HPDE6-E6E7 (cell line): ENCODE measurements at regions not wholly inside any gene's neighbourhood (a gene's known extent, or its start where the extent isn't known, plus 50 kb on each side); places are given as distances from the start of the nearest gene placed in this dataset.

ENCODE experiments used
- DNase-seq: peaks from one replicate; pipeline ENCODE4 v3.0.0; 2011; ENCODE audit warnings: missing footprints; ENCODE audit errors: extremely low spot score

GRCh38 chr5:34531751-34532360 is 124.3 kb upstream of the RAI14 start:
- no peak for DNase-seq

- DNase-seq: no peak
Observed at GRCh38 chr5:34533582-34534522, 122.3 kb upstream of the RAI14 start.

- no peak for DNase-seq
Observed at GRCh38 chr5:34534523-34535103, 121.5 kb upstream of the RAI14 start.

GRCh38 chr5:34535433-34535832 is 120.7 kb upstream of the RAI14 start:
- DNase-seq: no peak

- DNase-seq: no peak
Observed at GRCh38 chr5:34535944-34536623, 120.0 kb upstream of the RAI14 start.

GRCh38 chr5:34536699-34537098 is 119.4 kb upstream of the RAI14 start:
- no peak for DNase-seq

DNA sequence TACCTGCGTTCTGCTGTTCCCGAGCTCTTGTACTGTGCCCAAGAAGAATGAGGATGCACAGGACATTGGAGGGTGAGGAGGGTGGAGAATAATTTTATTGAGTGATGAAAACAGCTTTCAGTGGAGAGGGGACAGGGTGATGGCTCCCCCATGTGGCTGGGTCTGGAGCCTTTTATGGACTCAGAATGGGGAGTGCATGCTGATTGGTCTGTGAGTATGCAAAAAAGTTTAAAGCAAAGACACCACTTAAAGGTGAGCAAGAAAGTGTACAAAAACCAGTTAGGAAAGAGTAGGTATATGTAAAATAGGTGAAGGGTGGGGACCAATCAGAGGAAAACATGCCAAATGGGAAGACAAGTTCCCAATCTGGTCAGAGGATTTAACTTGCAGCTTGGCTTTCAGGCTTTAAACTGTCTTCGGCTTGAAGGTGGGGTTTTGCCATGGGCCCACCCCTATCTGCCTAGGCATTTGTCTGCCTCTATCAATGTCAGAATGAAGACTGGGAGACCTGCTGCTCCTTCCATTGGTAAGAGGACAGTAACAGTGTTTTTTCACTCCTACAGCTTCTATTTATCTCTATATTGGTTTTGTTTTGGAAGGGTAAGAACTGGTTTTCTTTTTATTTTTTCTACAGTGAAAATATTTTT is 118.0 kb upstream of the RAI14 start:
- no peak for DNase-seq

- no peak for DNase-seq
Observed at GRCh38 chr5:34539183-34539582, 116.9 kb upstream of the RAI14 start.

- DNase-seq: no peak
Observed at GRCh38 chr5:34541067-34541466, 115.1 kb upstream of the RAI14 start.

DNA sequence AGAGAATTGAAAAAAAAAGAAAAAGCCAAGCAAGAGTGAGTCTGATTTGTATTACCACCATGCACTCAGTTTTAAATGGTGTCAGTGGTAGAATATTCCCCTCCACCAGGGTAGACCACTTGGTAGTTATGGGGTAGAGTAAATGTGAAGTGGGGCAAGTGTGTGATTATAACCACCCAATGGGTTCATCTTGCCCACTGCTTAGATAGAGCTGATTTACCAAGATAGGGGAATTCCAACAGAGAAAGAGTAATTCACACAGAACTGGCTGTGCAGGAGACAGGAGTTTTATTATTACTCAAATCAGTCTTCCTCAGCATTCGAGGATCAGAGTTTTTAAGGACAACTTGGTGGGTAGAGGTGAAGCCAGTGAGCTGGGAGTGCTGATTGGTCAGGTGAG is 113.3 kb upstream of the RAI14 start:
- no peak for DNase-seq

DNA sequence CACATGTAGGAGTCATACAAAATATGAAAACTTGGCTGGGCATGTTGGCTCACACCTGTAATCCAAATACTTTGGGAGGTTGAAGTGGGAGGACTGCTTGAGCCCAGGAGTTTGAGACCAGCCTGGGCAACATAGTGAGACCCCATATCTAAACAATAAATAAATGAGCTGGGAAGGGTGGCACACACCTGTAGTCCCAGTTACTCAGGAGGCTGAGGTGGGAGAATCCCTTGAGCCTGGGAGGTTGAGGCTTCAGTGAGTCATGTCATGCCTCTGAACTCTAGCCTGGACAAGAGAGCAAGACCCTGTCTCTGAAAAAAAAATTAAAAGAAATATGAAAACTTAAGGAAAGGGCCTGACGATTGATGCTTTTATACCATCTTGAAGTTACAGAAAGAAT is 112.4 kb upstream of the RAI14 start:
- no peak for DNase-seq

- no peak for DNase-seq
Observed at GRCh38 chr5:34544403-34544802, 111.7 kb upstream of the RAI14 start.

DNA sequence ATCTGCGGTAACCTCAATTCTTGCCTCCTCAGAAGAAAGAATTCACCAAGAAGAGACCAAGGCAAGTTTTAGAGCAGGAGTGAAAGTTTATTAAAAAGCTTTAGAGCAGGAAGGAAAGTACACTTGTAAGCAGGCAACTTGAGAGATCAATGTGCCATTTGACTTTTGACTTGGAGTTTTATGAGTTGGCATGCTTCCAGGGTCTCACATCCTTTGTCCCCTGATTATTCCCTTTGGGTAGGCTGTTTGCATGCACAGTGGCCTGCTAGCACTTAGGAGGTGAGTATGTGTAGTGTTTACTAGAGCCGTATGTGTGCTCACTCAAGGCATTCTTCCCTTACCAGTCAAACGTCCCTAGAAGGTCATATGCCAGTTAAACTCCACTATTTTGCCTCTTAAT is 111.0 kb upstream of the RAI14 start:
- no peak for DNase-seq

DNA sequence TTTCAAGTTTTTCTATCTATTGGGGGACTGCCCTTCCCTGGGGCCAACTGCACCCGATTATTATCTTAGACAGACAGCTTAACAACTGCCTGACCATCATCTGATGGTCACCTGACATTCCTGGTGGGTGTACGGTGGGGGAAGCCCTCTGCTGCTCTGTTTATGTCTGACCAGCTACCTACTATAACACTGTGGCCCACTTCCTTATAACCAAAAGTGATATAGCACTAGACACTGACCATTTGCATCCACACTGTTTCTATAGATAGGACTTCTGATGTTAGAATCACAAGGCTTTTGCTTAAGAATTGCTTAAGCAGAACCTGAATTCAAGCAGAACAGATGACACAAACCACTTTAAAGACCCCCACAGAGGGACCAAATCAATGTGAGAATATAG is 110.5 kb upstream of the RAI14 start:
- no peak for DNase-seq

DNA sequence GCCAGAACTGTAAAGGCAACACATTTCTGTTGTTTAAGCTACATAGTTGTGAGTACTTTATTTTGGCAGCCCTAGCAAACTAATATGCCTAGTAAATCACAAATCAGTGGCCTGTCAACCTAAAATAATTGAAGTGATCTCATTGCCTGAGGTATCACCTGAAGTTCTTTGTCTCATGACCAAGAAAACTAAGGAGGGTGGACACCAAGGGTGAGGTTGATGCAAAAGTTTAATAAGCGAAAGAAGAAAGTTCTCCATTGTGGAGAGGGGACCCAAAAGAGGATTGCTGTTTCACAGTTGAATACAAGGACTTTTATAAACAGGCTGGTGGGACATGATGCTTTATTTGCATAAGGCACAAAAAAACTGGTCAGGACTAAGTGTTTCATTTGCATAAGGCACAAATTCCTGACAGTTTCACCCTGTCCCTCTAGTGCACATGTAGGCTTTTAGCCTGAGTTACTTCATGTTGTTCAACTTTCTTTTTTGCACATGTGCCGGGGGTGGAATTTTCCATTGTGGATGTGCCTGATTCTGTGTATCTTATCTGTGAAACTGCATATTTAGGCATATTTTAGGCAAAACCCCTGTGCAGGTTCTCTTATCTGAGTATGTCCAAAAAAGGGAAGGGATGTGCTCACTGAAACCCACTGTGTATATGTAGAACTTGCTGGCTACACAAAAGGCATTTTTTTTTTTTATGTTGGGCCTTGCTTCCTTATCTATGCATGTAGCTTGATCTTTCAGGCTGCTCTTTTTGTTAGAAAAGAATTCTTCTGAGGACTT is 108.6 kb upstream of the RAI14 start:
- DNase-seq: no peak

DNA sequence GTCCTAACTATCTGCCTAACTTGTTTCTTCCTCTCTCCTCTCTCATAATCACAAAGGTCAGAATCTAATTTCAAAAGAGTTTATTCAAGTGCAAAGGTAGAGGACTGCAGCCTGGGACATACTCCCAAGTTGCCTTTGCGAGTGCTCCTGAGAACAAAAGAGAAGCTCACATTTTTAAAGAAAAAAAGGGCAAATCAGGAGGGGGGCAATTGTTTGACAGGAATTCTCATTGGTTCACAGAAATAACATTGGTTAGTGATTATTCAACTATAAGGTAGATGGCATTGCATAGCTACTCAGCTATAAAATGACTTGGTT is 108.1 kb upstream of the RAI14 start:
- DNase-seq: no peak

DNA sequence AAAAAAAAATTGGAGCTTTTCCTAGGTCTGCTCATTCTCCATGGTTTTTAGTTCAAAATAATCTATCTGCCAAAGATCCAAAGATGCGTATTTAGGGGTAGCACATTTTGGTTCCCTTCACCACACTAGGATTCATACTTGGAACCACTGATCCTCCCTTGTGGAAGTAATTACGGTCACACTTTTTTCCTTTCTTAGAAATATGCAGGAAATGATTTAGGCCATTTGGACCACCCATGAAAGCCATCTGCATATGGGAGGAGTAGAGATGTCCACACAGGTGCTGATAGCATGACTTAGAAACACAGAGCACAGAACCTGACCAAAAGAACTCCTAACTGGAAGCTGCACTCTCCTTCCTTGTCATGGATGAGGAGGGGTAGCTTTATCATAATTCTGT is 105.9 kb upstream of the RAI14 start:
- DNase-seq: no peak

GRCh38 chr5:34550964-34551363 is 105.2 kb upstream of the RAI14 start:
- no peak for DNase-seq

GRCh38 chr5:34551911-34552433 is 104.2 kb upstream of the RAI14 start:
- DNase-seq: no peak

GRCh38 chr5:34552686-34553085 is 103.4 kb upstream of the RAI14 start:
- no peak for DNase-seq

GRCh38 chr5:34553581-34553980 is 102.5 kb upstream of the RAI14 start:
- no peak for DNase-seq
